ENCODE measurements at regions not wholly inside any gene's neighbourhood (a gene's known extent, or its start where the extent isn't known, plus 50 kb on each side); places are given as distances from the start of the nearest gene placed in this dataset.

DNA sequence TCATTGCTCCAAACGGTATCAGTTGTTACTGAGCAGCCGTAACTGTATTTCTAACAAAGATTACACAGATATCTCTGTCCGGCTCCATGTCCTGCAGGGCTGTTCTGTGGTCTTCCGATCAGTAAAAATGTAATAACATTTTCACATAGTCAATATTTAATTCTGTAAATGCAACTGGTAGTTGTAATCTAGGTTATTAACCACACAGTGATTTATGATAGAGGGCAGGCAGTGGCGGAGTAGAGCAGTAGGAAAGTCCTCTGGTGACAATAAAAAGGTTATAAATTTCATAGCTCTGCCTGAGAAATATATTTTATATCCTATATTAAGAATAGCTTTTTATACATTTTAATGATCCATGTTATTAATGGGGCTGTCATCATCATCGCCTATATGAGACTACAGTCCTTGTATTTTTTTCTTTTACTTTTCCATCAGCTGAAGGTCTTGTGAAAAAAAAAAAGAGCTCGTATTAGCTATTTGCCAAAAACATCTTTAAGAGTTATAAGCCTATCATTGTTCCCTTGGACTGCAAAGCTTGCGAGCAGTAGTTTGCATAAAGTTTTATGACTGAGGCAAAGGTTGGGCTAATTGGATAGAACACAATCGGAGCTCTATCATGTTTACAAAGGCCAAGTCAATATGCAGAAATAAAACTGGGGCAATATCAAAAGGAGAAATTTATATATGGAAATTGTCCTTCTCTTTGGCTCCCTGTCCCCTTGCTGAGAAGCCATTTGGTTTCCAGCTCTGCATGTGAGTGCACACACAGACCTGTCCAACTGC, 648.0 kb downstream of the IRX1 start:
- DNase-seq: no peak

GRCh38 chr5:4244306-4244705, 648.7 kb downstream of the IRX1 start:
- DNase-seq: no peak

GRCh38 chr5:4245076-4245475, 649.4 kb downstream of the IRX1 start:
- DNase-seq: no peak

DNA sequence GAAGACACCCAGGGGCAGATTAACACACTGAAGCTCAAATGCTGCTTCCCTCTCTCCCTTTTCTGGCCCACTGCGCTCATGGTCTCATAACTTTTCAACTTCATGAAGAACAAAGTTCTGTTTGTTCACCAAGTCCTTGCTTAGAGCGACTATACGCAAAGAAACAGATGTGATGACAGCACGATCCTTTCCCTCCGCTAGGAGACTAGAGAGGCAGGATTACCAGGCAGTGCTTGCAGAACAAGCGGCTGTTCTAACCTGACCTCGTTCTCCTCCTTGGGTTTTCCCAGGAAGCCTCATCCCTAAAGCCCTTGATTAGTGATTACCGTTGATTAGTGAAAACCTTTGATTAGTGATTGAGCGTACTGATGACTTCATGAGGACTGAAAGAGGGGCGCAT, 649.9 kb downstream of the IRX1 start:
- no peak for DNase-seq

GRCh38 chr5:4246447-4246846, 650.8 kb downstream of the IRX1 start:
- no peak for DNase-seq

DNA sequence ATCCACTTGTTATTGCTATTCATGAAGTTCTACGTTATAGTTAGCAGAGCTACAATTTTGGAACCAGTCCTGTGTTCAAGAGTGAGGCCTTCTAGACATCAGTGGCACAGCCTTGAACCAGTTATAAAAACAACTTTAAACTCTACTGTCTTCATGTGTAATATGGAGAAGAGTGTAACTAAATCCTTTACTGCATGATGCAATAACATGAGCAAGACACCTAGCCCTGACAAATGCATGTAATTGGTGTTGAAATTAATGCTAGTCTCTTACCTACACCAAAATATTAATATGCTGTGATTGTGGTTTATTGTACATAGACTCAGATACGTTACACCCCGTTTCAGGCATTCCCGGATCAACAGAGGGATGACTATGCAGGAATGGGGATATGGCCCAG, 654.6 kb downstream of the IRX1 start:
- no peak for DNase-seq

GRCh38 chr5:4252385-4252784, 656.8 kb downstream of the IRX1 start:
- no peak for DNase-seq

GRCh38 chr5:4254736-4255135, 659.1 kb downstream of the IRX1 start:
- DNase-seq: no peak

- no peak for DNase-seq
These were observed 659.8 kb downstream of the IRX1 start for GRCh38 chr5:4255441-4255840.

DNA sequence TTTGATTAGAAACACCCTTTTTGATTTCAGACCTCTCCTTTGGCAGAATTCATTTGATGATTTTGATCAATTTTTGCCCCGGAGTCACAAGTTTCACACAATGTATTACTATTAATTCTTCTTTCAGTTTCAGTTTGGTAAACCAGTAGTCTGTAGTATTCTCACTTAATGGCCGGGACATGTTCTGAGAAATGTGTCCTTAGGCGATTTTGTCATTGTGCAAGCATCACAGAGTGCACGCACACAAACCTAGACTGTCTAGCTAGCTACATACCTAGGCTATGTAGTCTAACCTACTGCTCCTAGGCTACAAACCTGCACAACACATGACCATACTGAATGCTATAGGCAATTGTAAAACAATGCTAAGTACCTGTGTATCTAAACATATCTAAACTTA, 662.5 kb downstream of the IRX1 start:
- no peak for DNase-seq

DNA sequence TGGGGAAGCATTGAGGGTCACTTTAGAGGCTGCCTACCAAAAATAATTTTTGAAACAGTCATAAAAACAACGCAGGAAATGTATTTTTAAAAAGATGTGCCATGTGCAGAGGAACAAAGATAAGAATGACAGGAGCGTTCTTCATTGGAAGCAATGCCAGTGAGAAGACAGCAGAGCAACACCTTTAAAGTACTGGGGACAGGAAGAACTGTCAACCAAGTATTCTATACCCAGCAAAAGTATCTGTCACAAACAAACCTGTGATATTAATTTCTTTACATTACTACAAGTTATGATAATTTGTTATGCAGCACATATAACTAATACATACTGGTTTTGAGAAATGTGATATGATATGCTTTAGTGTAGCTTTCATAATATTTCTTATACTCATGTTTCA, 675.6 kb downstream of the IRX1 start:
- no peak for DNase-seq

DNA sequence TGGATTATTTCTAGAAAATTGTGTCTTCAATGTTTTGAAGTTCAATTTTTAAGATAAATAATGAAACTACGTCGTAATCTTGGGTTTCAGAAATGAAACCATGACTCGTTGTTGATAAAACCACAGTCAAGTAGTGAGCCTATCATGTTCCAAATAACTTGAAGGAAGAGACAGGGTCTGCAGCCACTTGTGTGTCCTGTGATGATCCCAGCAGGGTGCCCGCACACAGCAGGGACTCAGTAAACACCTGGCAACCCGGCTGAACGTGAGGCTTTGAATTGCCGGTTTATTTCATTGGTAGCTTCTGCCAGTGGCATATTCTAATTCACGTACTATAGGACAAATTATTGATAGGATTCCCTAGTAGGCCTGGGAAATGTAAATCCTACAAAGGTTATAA, 679.6 kb downstream of the IRX1 start:
- no peak for DNase-seq

- DNase-seq: no peak
These were observed 699.2 kb downstream of the IRX1 start for GRCh38 chr5:4294878-4295277.

GRCh38 chr5:4295663-4296339, 700.2 kb downstream of the IRX1 start:
- no peak for DNase-seq

GRCh38 chr5:4306057-4306456, 710.4 kb downstream of the IRX1 start:
- no peak for DNase-seq

GRCh38 chr5:4309026-4309425, 713.4 kb downstream of the IRX1 start:
- DNase-seq: no peak

- DNase-seq: no peak
These were observed 717.5 kb downstream of the IRX1 start for GRCh38 chr5:4313138-4313537.

GRCh38 chr5:4319478-4320128, 724.0 kb downstream of the IRX1 start:
- DNase-seq: no peak

- DNase-seq: no peak
These were observed 734.7 kb downstream of the IRX1 start for GRCh38 chr5:4330327-4330726.

DNA sequence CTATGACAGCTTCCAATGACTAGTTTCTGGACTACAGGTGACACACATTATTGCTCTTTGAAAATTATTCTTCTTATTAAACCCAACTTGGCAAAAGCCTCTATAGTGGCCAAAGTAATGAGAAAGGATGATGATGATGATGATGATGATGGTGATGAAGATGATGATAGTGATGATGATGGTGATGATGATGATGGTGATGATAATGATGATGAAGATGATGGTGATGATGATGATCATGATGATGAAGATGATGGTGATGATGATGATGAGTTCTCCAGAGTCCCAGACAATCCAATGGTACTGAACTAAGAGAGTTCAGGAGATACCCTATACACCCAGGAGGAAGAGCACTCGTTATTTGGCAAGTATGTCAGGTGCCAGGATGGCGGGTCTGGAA, 739.4 kb downstream of the IRX1 start:
- DNase-seq: no peak

DNA sequence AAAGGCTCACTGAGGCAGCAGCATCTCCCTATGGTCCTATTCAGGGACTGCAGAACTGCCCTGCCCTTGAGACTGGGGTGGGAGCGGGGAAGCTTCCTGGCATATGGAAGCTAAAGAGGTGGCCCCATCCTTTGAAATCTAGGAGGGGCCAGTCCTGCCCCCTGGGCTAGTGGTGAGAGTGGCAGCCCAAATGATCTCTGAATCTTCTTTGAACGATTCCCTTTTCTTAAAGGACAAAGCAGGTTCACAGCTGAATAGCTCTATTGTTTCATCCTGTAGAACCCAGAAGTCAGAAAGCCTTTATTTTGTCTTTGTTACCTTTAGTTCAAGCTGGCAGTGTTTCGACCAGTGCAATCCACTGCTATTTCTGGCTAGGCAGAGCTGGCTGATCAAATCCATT, 741.9 kb downstream of the IRX1 start:
- DNase-seq: no peak

- no peak for DNase-seq
These were observed 744.3 kb downstream of the IRX1 start for GRCh38 chr5:4339949-4340348.

DNA sequence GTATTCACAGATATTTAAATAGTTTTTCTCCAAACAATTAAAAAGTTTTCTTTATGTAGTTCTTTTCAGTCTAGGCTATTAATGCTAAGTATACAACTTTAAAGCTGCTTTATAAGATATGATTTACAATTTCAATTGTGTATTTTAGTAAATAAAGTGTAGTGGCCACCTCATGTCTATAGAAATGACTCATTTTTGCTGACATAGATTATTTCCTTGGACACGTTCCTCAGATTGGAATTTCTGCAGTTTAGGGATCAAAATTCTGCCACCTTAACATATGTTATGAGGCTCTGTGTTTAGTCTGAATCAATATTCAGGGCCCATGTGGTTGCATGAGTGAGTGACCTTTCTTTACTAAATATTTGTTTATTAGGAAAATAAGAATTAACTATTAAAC, 750.2 kb downstream of the IRX1 start:
- no peak for DNase-seq

DNA sequence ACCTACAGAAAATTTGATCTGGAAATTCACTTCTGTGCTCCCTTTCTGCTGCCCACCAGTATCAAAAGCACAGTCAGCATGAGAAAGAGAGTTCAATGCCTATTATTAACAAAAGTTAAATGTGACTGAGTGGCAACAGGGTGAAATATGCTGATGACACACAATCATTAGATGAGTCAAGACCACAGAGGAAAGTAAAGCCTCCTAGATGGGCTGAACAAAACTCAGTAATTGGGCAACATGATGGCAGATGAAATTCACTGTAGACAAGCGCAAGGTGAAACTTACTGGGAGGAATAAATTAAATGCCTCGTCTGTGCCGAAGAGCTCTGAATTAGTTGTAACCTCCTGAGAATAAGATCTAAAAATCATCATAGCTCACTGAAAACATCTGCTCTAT, 752.8 kb downstream of the IRX1 start:
- no peak for DNase-seq

Measured in activated CD4-positive, CD25-positive, alpha-beta regulatory T cell treated with anti-CD3 and anti-CD28 coated beads, Interleukin-2, amount 50 U/mL, for 72 hours (primary cell).